GM21381 (cell line): ENCODE measurements at regions not wholly inside any gene's neighbourhood (a gene's known extent, or its start where the extent isn't known, plus 50 kb on each side); places are given as distances from the start of the nearest gene placed in this dataset.
"Not testable (repeated sequence)": the region's sequence is repeated elsewhere in the genome, so short reads cannot be mapped to it uniquely, and the experiment has no call there.

Source experiments
- ATAC-seq: cut with Tn5 transposase; IDR thresholded peaks from one replicate; pipeline ENCODE4 v1.9.1; 2021; ENCODE audit warnings: mild to moderate bottlenecking, moderate library complexity; ENCODE audit not compliant: unreplicated experiment

- no peak for ATAC-seq
Measured at GRCh38 chr1:121443001-121443540, 258.3 kb downstream of the SRGAP2C start.

- ATAC-seq, result no peak
Measured at GRCh38 chr1:121444096-121444495, 259.3 kb downstream of the SRGAP2C start.

GRCh38 chr1:121445679-121446078, 260.9 kb downstream of the SRGAP2C start:
- ATAC-seq, result no peak

GRCh38 chr1:121447280-121447923, 262.6 kb downstream of the SRGAP2C start:
- ATAC-seq, result not testable (repeated sequence)

DNA sequence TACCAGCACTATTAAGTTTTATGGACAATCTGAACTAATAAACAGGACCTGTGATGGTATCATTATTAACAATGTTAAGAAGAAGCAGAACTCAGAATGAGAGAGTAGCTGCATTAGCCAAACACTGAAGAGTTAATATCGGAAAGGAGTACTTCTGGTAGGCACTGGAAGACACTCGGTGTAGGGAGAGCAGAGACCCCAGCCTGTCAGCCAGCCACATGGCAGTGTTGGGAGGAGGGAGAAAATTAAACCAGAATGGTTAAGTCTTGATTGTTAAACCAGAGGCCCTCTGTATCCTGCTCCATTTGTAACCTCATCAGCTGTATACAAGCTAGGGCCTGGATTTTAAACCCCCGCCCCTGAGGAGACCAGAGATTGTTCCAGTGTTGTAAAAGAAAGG, 263.3 kb downstream of the SRGAP2C start:
- ATAC-seq, result not testable (repeated sequence)

DNA sequence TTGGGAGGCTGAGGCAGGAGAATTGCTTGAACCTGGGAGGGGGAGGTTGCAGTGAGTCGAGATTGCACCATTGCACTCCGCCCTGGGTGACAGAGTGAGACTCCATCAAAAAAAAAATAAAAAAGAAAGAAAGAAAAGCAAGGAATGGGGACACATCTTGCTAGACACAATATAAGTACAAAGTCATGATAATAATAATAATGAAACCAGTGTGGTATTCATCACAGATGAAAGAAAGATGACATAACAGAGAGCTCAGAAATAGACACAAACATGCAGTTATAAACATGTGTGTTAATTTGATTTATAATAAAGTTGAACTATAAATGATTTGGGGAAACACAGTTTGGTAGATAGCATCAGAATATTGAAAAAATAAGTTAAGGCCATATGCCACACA, 264.1 kb downstream of the SRGAP2C start:
- no peak for ATAC-seq

DNA sequence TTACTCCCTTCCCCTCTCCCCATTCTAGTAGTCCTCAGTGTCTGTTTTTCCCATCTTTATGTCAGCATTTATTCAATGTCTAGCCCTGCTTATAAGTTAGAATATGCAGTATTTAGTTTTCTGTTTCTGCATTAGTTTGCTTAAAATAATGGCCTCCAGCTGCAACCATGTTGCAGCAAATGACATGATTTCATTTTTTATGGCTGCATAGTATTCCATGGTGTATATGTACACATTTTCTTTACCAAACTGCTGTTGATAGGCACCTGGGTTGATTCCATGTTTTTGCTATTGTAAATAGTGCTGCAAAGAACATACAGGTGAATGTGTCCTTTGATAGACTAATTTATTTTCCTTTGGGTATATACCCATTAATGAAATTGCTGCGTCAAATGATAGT, 267.7 kb downstream of the SRGAP2C start:
- no peak for ATAC-seq

GRCh38 chr1:121458291-121459048, 273.7 kb downstream of the SRGAP2C start:
- peak; percentile 99 for ATAC-seq

DNA sequence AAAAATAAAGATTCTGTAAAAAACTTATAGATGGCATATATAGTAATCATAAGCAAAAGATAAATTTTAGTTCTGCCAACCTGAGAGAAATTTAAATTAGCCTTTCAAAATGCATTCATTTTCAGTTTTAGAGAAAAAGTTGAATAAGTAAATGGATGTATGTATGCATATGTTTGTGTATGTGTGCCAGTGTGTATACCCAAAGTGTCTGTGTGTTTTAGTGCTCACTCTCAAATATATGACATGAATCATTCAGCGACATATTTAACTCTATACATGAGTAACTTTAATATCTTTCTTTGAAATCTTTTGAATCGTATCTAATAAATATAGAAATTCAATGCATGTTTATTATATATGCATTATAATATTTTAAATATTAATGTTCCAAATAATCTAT, 274.5 kb downstream of the SRGAP2C start:
- no peak for ATAC-seq

GRCh38 chr1:121469395-121469794, 284.6 kb downstream of the SRGAP2C start:
- not testable (repeated sequence) for ATAC-seq

GRCh38 chr1:121470401-121470800, 285.6 kb downstream of the SRGAP2C start:
- not testable (repeated sequence) for ATAC-seq

GRCh38 chr1:121471523-121471922, 286.7 kb downstream of the SRGAP2C start:
- ATAC-seq, result peak; percentile 100

DNA sequence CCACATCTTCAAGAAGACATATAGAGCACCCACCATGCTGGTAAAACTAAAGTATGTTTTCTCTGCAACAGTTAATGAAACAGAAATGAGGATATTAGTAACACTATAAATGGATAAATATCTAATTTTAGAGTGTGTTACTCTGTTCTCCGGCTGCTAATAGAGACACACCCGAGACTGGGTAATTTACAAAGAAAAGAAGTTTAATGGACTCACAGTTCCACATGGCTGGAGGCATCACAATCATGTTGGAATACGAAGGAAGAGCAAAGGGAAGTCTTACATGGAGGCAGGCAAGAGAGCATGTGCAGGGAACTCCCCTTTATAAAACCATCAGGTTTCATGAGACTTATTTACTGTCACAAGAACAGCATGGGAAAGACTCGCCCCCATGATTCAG, 287.2 kb downstream of the SRGAP2C start:
- ATAC-seq, result no peak

- ATAC-seq, result no peak
Measured at GRCh38 chr1:121483234-121483633, 298.5 kb downstream of the SRGAP2C start.

DNA sequence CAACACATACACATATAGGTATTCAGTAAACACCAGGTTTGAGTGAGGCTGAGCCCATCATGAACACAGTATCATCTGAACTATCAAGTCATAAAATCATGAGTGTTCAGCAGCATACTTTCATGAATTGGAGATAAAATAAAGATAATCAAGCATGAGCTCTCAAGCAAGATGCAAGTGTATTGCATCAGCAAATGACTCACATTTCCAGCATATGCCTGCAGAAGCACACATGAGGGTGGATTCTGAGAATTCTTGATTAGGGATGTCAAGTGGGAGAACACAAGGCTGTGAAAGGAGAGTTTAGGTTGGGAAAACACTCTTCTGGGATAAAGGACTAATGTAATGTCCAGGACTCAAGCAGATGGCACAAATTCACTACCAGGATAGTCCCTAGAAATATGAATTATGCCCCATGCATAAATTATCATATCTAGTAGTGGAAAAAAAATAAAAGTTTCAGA, 299.2 kb downstream of the SRGAP2C start:
- ATAC-seq, result no peak

- not testable (repeated sequence) for ATAC-seq
Measured at GRCh38 chr1:121494796-121495195, 310.0 kb downstream of the SRGAP2C start.

GRCh38 chr1:121511455-121511854, 326.7 kb downstream of the SRGAP2C start:
- not testable (repeated sequence) for ATAC-seq

GRCh38 chr1:121511876-121512275, 327.1 kb downstream of the SRGAP2C start:
- ATAC-seq, result not testable (repeated sequence)

- no peak for ATAC-seq
Measured at GRCh38 chr1:121515235-121515634, 330.5 kb downstream of the SRGAP2C start.

- peak; percentile 90 for ATAC-seq
Measured at GRCh38 chr1:121516234-121516967, 331.6 kb downstream of the SRGAP2C start.

GRCh38 chr1:121517586-121518230, 332.9 kb downstream of the SRGAP2C start:
- ATAC-seq, result no peak
